WTC11 (cell line): ENCODE measurements at regions not wholly inside any gene's neighbourhood (a gene's known extent, or its start where the extent isn't known, plus 50 kb on each side); places are given as distances from the start of the nearest gene placed in this dataset.

Experiments
- ATAC-seq: fragments of 200-7000 bp; cut with Tn5 transposase; 2 replicates; pipeline ENCODE4 v1.10.0; 2021; ENCODE audit warnings: mild to moderate bottlenecking, moderate library complexity
- CTCF ChIA-PET: fragments of 300-600 bp; sonication (Branson Sonifier 250); formaldehyde crosslinking; loops from one replicate; lab custom pipeline; 2021; ENCODE audit warnings: antibody characterized with exemption; lab: Charles Lee
- POLR2A ChIA-PET: fragments of 350-600 bp; sonication (Branson Sonifier 250); formaldehyde crosslinking; loops from one replicate; lab custom pipeline; 2021; ENCODE audit warnings: antibody characterized with exemption; lab: Charles Lee
- DNase-seq: peaks from one replicate; pipeline ENCODE4 v3.0.0; 2021; ENCODE audit warnings: low spot score
- H3K27ac Mint-ChIP-seq: 2 replicates; pipeline ENCODE4 v1.8.0; 2021; ENCODE audit warnings: mixed read lengths
- H3K27me3 Mint-ChIP-seq: 2 replicates; pipeline ENCODE4 v1.8.0; 2021; ENCODE audit warnings: low read depth, mild to moderate bottlenecking, moderate library complexity, mixed read lengths
- H3K36me3 Mint-ChIP-seq: 2 replicates; pipeline ENCODE4 v1.8.0; 2021; ENCODE audit warnings: mixed read lengths
- H3K4me1 Mint-ChIP-seq: 2 replicates; pipeline ENCODE4 v1.8.0; 2022; ENCODE audit warnings: mixed read lengths
- H3K4me3 Mint-ChIP-seq: 2 replicates; pipeline ENCODE4 v1.8.0; 2021; ENCODE audit warnings: mild to moderate bottlenecking, moderate library complexity, mixed read lengths
- H3K9me3 Mint-ChIP-seq: 2 replicates; pipeline ENCODE4 v1.8.0; 2021; ENCODE audit warnings: mixed read lengths
- ARID4B ChIP-seq: sonication (generic); formaldehyde crosslinking; IDR thresholded peaks from 2 replicates; pipeline ENCODE4 v1.8.0; 2023; ENCODE audit warnings: missing genetic modification reagents, mild to moderate bottlenecking, borderline replicate concordance
- CTCF ChIP-seq: fragments of 200-600 bp; IDR thresholded peaks from 2 replicates; pipeline ENCODE4 v1.8.0; 2022; ENCODE audit warnings: antibody characterized with exemption
- E2F5 ChIP-seq: sonication (generic); formaldehyde crosslinking; IDR thresholded peaks from 2 replicates; pipeline ENCODE4 v1.8.1; 2022; ENCODE audit warnings: mild to moderate bottlenecking, moderate library complexity, missing genetic modification reagents
- EMX1 ChIP-seq: fragments of 250-450 bp; sonication (Bioruptor Pico); IDR thresholded peaks from 2 replicates; pipeline ENCODE4 v1.8.0; 2021; ENCODE audit warnings: mild to moderate bottlenecking
- ERG ChIP-seq: fragments of 250-450 bp; sonication (Bioruptor Pico); IDR thresholded peaks from 2 replicates; pipeline ENCODE4 v1.8.0; 2021; ENCODE audit warnings: mild to moderate bottlenecking
- FOXP4 ChIP-seq: sonication (generic); formaldehyde crosslinking; IDR thresholded peaks from 2 replicates; pipeline ENCODE4 v1.8.0; 2022; ENCODE audit warnings: mild to moderate bottlenecking, missing genetic modification reagents
- IRF2 ChIP-seq: sonication (generic); formaldehyde crosslinking; IDR thresholded peaks from 2 replicates; pipeline ENCODE4 v1.8.0; 2022; ENCODE audit warnings: low read depth, missing genetic modification reagents, borderline replicate concordance
- NFATC4 ChIP-seq: fragments of 250-450 bp; sonication (Bioruptor Pico); IDR thresholded peaks from 2 replicates; pipeline ENCODE4 v1.9.0; 2021; ENCODE audit warnings: mild to moderate bottlenecking
- NR3C1 ChIP-seq: sonication (generic); formaldehyde crosslinking; conservative IDR thresholded peaks from 2 replicates; pipeline ENCODE4 v1.8.1; 2023; ENCODE audit warnings: low read depth, mild to moderate bottlenecking, missing genetic modification reagents
- PRRX2 ChIP-seq: fragments of 250-450 bp; sonication (Bioruptor Pico); IDR thresholded peaks from 2 replicates; pipeline ENCODE4 v1.8.0; 2021; ENCODE audit warnings: mild to moderate bottlenecking
- RELA ChIP-seq: sonication (generic); formaldehyde crosslinking; IDR thresholded peaks from 2 replicates; pipeline ENCODE4 v1.8.1; 2022; ENCODE audit warnings: missing genetic modification reagents, mild to moderate bottlenecking, borderline replicate concordance
- TEAD1 ChIP-seq: sonication (generic); formaldehyde crosslinking; IDR thresholded peaks from 2 replicates; pipeline ENCODE4 v1.8.0; 2022; ENCODE audit warnings: mild to moderate bottlenecking, missing genetic modification reagents
- TP53 ChIP-seq: sonication (generic); formaldehyde crosslinking; IDR thresholded peaks from 2 replicates; pipeline ENCODE4 v1.8.1; 2023; ENCODE audit warnings: mild to moderate bottlenecking, missing genetic modification reagents
- USF1 ChIP-seq: sonication (generic); formaldehyde crosslinking; IDR thresholded peaks from 2 replicates; pipeline ENCODE4 v1.8.0; 2022; ENCODE audit warnings: mild to moderate bottlenecking, missing genetic modification reagents
- USF2 ChIP-seq: sonication (generic); formaldehyde crosslinking; IDR thresholded peaks from 2 replicates; pipeline ENCODE4 v1.8.1; 2023; ENCODE audit warnings: mild to moderate bottlenecking, missing genetic modification reagents, moderate library complexity
- ZNF121 ChIP-seq: sonication (generic); formaldehyde crosslinking; IDR thresholded peaks from 2 replicates; pipeline ENCODE4 v1.8.0; 2023; ENCODE audit warnings: missing genetic modification reagents
- ZNF219 ChIP-seq: sonication (generic); formaldehyde crosslinking; IDR thresholded peaks from 2 replicates; pipeline ENCODE4 v1.8.0; 2023; ENCODE audit warnings: missing genetic modification reagents, mild to moderate bottlenecking, borderline replicate concordance
- ZNF416 ChIP-seq: fragments of 250-450 bp; sonication (Bioruptor Pico); IDR thresholded peaks from 2 replicates; pipeline ENCODE4 v1.9.0; 2021; ENCODE audit warnings: mild to moderate bottlenecking, inconsistent platforms
- ZNF423 ChIP-seq: fragments of 250-450 bp; sonication (Bioruptor Pico); IDR thresholded peaks from 2 replicates; pipeline ENCODE4 v2.1.2; 2022; ENCODE audit warnings: mild to moderate bottlenecking, moderate library complexity

- TF ChIP-seq E2F5 (no peak), FOXP4 (CRISPR knock-in tag) (no peak), TEAD1 (CRISPR knock-in tag) (no peak), ERG (no peak), ZNF416 (CRISPR knock-in tag) (no peak)
Observed at GRCh38 chr15:31485431-31485830, 158.8 kb downstream of the KLF13 start (continued).

- Mint-ChIP-seq H3K4me1 (peaks cover 9% of the 10 kb centered on the region), H3K27ac (no peak overlapping the region), H3K4me3 (no peak overlapping the region), H3K27me3 (peaks cover 45% of the 10 kb centered on the region), H3K9me3 (peaks cover 8% of the 10 kb centered on the region), H3K36me3 (peaks cover 8% of the 10 kb centered on the region)
- CTCF ChIA-PET = interaction anchor here (3.3 to 3.7 kb wide), 3 partner anchors 46 to 272 kb away, joined by 21 to 99 read pairs (median 32); no protein-coding TSS in a partner anchor
- POLR2A ChIA-PET = no interaction called here
- no peak for TF ChIP-seq ZNF423 (CRISPR knock-in tag)
- TF ChIP-seq EMX1 (CRISPR knock-in tag) = no peak
- TF ChIP-seq NFATC4 (CRISPR knock-in tag) = no peak
- no peak for TF ChIP-seq ARID4B
- TF ChIP-seq PRRX2 (CRISPR knock-in tag) = no peak
- TF ChIP-seq USF2 (CRISPR knock-in tag) = no peak
- TF ChIP-seq ZNF219 (CRISPR knock-in tag) = no peak
- TF ChIP-seq NR3C1 (CRISPR knock-in tag) = no peak
- no peak for TF ChIP-seq CTCF
- no peak for TF ChIP-seq ZNF121
- TF ChIP-seq IRF2 (CRISPR knock-in tag) = no peak
- no peak for TF ChIP-seq USF1 (CRISPR knock-in tag)
- TF ChIP-seq RELA = no peak
- no peak for TF ChIP-seq TP53 (CRISPR knock-in tag)
- no peak for ATAC-seq
- DNase-seq = no peak
Observed at GRCh38 chr15:31485911-31486461, 159.4 kb downstream of the KLF13 start.
